ENCODE measurements at regions not wholly inside any gene's neighbourhood (a gene's known extent, or its start where the extent isn't known, plus 50 kb on each side); places are given as distances from the start of the nearest gene placed in this dataset.

DNA sequence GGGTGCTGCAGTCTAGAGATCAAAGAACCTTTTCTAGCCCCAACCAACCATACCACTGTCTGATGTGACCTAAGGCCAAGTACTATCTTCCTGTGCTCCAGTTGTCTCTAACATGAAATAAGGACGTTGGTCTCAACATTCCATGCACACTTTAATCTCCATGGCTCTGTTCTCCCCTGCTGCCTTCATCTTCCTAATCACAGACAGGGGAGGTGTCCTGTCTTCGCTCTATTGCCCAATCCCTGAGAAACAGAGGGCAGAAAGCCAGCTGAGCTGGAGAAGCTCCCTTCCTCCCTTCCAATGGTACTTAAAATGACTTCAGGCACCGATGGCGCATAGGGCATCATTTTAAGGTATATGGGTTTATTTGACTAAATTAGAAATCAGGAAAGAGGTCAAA, 148.9 kb upstream of the GNAO1 start:
- Histone ChIP-seq H3K4me1 (ENCODE audit: control insufficient read depth, extremely low read depth, insufficient read depth, low read length) (no peaks in the 10 kb centered on the region), H3K4me3 (replicated peaks in 1 of 4; ENCODE audit: control extremely low read depth in 1 of 4, insufficient read depth in 1 of 4, low read depth in 3 of 4, low read length in 4 of 4) (no peak overlapping the region), H3K27me3 (ENCODE audit: control insufficient read depth, insufficient read depth, low read length) (no peaks in the 10 kb centered on the region), H3K79me2 (ENCODE audit: control insufficient read depth, insufficient read depth, low read length) (no peaks in the 10 kb centered on the region), H3K4me2 (ENCODE audit: extremely low read depth, insufficient read depth, low read length) (no peak overlapping the region), H2AFZ (ENCODE audit: low read length) (no peak overlapping the region), H3K9me3 (ENCODE audit: control insufficient read depth, insufficient read depth, low read depth, low read length) (no peaks in the 10 kb centered on the region), H4K20me1 (ENCODE audit: control insufficient read depth, extremely low read depth, insufficient read depth, low read length) (no peaks in the 10 kb centered on the region), H3K27ac (ENCODE audit: insufficient read depth, low read length) (no peak overlapping the region), H3K9ac (ENCODE audit: insufficient read depth, low read length) (no peak overlapping the region), H3K36me3 (ENCODE audit: control insufficient read depth, insufficient read depth, low read length) (no peaks in the 10 kb centered on the region)
- no peak for TF ChIP-seq EZH2 (IDR thresholded peaks at IDR 0.05; ENCODE audit: low read length, missing control alignments)
- TF ChIP-seq, protein P1, sequence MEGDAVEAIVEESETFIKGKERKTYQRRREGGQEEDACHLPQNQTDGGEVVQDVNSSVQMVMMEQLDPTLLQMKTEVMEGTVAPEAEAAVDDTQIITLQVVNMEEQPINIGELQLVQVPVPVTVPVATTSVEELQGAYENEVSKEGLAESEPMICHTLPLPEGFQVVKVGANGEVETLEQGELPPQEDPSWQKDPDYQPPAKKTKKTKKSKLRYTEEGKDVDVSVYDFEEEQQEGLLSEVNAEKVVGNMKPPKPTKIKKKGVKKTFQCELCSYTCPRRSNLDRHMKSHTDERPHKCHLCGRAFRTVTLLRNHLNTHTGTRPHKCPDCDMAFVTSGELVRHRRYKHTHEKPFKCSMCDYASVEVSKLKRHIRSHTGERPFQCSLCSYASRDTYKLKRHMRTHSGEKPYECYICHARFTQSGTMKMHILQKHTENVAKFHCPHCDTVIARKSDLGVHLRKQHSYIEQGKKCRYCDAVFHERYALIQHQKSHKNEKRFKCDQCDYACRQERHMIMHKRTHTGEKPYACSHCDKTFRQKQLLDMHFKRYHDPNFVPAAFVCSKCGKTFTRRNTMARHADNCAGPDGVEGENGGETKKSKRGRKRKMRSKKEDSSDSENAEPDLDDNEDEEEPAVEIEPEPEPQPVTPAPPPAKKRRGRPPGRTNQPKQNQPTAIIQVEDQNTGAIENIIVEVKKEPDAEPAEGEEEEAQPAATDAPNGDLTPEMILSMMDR (conservative IDR thresholded peaks at IDR 0.05 in 1 of 2, IDR thresholded peaks at IDR 0.05 in 1 of 2; ENCODE audit: low read depth in 1 of 2, low read length in 2 of 2): no peak
- DNase-seq (ENCODE audit: low read depth in 2 of 2): no peak

DNA sequence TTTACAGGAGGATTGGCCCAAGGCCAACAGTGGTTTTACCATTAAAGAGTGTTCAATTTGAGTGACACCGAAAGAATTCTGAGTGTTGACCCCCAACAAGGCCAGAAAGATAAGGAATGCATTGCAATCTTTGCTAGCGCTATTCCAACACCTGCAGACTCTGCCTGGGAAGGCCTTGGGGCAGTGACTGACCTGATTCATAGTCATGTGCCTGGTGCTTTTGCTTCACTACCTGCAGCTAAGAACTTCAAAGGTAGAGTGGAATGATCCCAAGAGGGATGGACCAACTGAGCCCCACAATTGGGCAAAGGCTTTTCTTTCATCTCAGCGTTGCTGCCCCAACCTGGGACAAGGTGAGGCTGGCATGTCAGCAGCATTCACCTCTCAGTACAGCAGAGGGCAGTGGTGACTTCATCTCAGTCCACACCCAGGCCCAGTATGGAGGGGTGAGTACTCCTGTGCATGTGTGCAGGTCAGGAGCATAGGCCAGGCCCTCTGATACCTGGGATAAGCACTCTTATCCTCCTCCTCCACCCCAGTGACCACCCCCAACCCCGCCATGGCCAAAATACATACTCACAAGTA, 149.6 kb upstream of the GNAO1 start:
- Histone ChIP-seq H3K27me3 (ENCODE audit: control insufficient read depth, insufficient read depth, low read length) (no peaks in the 10 kb centered on the region), H3K4me2 (ENCODE audit: extremely low read depth, insufficient read depth, low read length) (no peak overlapping the region), H3K4me1 (ENCODE audit: control insufficient read depth, extremely low read depth, insufficient read depth, low read length) (no peaks in the 10 kb centered on the region), H3K9me3 (ENCODE audit: control insufficient read depth, insufficient read depth, low read depth, low read length) (no peaks in the 10 kb centered on the region), H3K27ac (ENCODE audit: insufficient read depth, low read length) (no peak overlapping the region), H2AFZ (ENCODE audit: low read length) (no peak overlapping the region), H4K20me1 (ENCODE audit: control insufficient read depth, extremely low read depth, insufficient read depth, low read length) (no peaks in the 10 kb centered on the region), H3K9ac (ENCODE audit: insufficient read depth, low read length) (no peak overlapping the region), H3K4me3 (replicated peaks in 1 of 4; ENCODE audit: control extremely low read depth in 1 of 4, insufficient read depth in 1 of 4, low read depth in 3 of 4, low read length in 4 of 4) (no peak overlapping the region), H3K79me2 (ENCODE audit: control insufficient read depth, insufficient read depth, low read length) (no peaks in the 10 kb centered on the region), H3K36me3 (ENCODE audit: control insufficient read depth, insufficient read depth, low read length) (no peaks in the 10 kb centered on the region)
- DNase-seq (ENCODE audit: low read depth in 2 of 2): no peak
- TF ChIP-seq, protein P1 (conservative IDR thresholded peaks at IDR 0.05 in 1 of 2, IDR thresholded peaks at IDR 0.05 in 1 of 2; ENCODE audit: low read depth in 1 of 2, low read length in 2 of 2): no peak
- no peak for TF ChIP-seq EZH2 (IDR thresholded peaks at IDR 0.05; ENCODE audit: low read length, missing control alignments)

DNA sequence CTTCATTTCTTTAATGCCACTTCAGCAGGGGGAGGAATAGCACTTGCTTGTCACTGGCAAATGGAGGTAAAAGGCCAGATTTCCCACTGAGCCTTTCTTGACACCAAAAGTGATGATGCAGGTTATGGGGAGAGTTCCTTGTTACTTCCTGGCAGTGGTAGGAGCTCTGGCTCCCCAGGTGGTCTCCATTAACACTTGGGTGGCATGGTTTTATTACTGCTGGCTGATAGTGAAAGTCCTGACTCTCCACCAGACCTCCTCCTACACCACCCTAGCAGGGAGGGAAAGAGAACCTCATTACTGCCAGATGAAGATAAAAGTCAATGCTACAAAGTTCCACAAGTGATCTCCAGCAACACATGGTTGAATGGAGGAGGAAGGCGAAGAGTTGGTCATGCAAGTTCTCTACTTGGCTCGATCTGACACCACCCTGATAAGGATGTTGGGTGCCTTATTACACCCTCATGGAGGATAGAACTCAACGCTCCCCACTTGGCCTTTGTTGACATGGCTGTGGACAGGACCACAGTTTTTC, 152.7 kb upstream of the GNAO1 start:
- H3K27me3 ChIP-seq (ENCODE audit: control insufficient read depth, insufficient read depth, low read length): no peaks in the 10 kb centered on the region
- H3K9me3 ChIP-seq (ENCODE audit: control insufficient read depth, insufficient read depth, low read depth, low read length): no peaks in the 10 kb centered on the region
- H3K36me3 ChIP-seq (ENCODE audit: control insufficient read depth, insufficient read depth, low read length): no peaks in the 10 kb centered on the region
- H2AFZ ChIP-seq (ENCODE audit: low read length): no peak overlapping the region
- no peaks in the 10 kb centered on the region for H3K4me1 ChIP-seq (ENCODE audit: control insufficient read depth, extremely low read depth, insufficient read depth, low read length)
- no peak overlapping the region for H3K27ac ChIP-seq (ENCODE audit: insufficient read depth, low read length)
- DNase-seq (ENCODE audit: low read depth in 2 of 2): no peak
- no peak overlapping the region for H3K4me2 ChIP-seq (ENCODE audit: extremely low read depth, insufficient read depth, low read length)
- H3K9ac ChIP-seq (ENCODE audit: insufficient read depth, low read length): no peak overlapping the region
- TF ChIP-seq, protein P1 (conservative IDR thresholded peaks at IDR 0.05 in 1 of 2, IDR thresholded peaks at IDR 0.05 in 1 of 2; ENCODE audit: low read depth in 1 of 2, low read length in 2 of 2): no peak
- TF ChIP-seq EZH2 (IDR thresholded peaks at IDR 0.05; ENCODE audit: low read length, missing control alignments): no peak
- H4K20me1 ChIP-seq (ENCODE audit: control insufficient read depth, extremely low read depth, insufficient read depth, low read length): no peaks in the 10 kb centered on the region
- no peaks in the 10 kb centered on the region for H3K79me2 ChIP-seq (ENCODE audit: control insufficient read depth, insufficient read depth, low read length)
- H3K4me3 ChIP-seq (replicated peaks in 1 of 4; ENCODE audit: control extremely low read depth in 1 of 4, insufficient read depth in 1 of 4, low read depth in 3 of 4, low read length in 4 of 4): no peak overlapping the region
